Activated T-cell treated with anti-CD3 and anti-CD28 coated beads, Interleukin-2, amount 50 U/mL, for 72 hours (primary cell): ENCODE measurements at regions not wholly inside any gene's neighbourhood (a gene's known extent, or its start where the extent isn't known, plus 50 kb on each side); places are given as distances from the start of the nearest gene placed in this dataset.

Experiments
- ATAC-seq, 2 donors: fragments of 150-1000 bp; cut with Tn5 transposase; replicated peaks in 1 of 2; 2 replicates each; pipeline ENCODE4 v1.10.0; 2021; ENCODE audit warnings: moderate library complexity in 2 of 2, mild to moderate bottlenecking in 1 of 2
- DNase-seq, 2 donors: peaks; one replicate each; pipeline ENCODE4 v3.0.0; 2021 to 2022; ENCODE audit warnings: mixed read lengths in 1 of 2
- H3K27ac Mint-ChIP-seq: one replicate; pipeline ENCODE4 v1.8.0; 2022; ENCODE audit warnings: mild to moderate bottlenecking, moderate library complexity, mixed read lengths
- H3K27me3 Mint-ChIP-seq: one replicate; pipeline ENCODE4 v1.8.0; 2022; ENCODE audit warnings: low read depth, mixed read lengths
- H3K36me3 Mint-ChIP-seq, 2 donors: one replicate each; pipeline ENCODE4 v1.8.0; 2022; ENCODE audit warnings: mixed read lengths in 2 of 2, mild to moderate bottlenecking in 1 of 2; ENCODE audit not compliant: insufficient read depth in 2 of 2
- H3K4me1 Mint-ChIP-seq: one replicate; pipeline ENCODE4 v1.8.0; 2022; ENCODE audit warnings: low read depth, mixed read lengths
- H3K4me3 Mint-ChIP-seq, 2 donors: one replicate each; pipeline ENCODE4 v1.8.0; 2022; ENCODE audit warnings: mild to moderate bottlenecking in 2 of 2, mixed read lengths in 2 of 2, moderate library complexity in 2 of 2
- H3K9me3 Mint-ChIP-seq, 2 donors: one replicate each; pipeline ENCODE4 v1.8.0; 2022; ENCODE audit warnings: mixed read lengths in 2 of 2

- Mint-ChIP-seq H3K27me3 (peaks cover 6% of the 10 kb centered on the region), H3K36me3 (no peaks in the 10 kb centered on the region), H3K4me1 (no peaks in the 10 kb centered on the region), H3K4me3 (no peak overlapping the region), H3K27ac (no peak overlapping the region), H3K9me3 (no peaks in the 10 kb centered on the region)
- ATAC-seq: no peak
- no peak for DNase-seq
Measured at GRCh38 chr2:45316576-45317338, 294.3 kb downstream of the SRBD1 start.

DNA sequence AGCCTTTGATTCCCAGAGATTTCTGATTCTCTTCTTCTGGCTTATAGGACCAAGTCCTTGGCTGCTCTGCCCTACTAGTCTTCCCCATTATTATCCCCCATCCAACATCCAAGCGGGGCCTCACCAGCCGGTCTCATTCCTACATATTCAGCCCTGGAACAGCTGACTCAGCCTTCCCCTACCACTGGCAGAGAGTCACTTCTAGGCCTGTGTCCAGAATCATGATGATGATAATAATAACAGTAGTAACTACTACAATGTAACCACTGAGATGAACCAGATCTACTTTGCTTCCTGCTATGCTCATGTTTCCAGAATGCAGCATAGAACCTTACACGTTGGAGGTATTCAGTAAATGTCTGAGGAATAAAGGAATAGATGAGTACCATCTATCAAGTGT is 295.2 kb downstream of the SRBD1 start:
- H3K4me1 Mint-ChIP-seq: no peaks in the 10 kb centered on the region
- no peak overlapping the region for H3K4me3 Mint-ChIP-seq
- H3K27ac Mint-ChIP-seq: no peak overlapping the region
- peaks cover 6% of the 10 kb centered on the region for H3K27me3 Mint-ChIP-seq
- no peak for ATAC-seq
- no peaks in the 10 kb centered on the region for H3K36me3 Mint-ChIP-seq
- no peaks in the 10 kb centered on the region for H3K9me3 Mint-ChIP-seq
- no peak for DNase-seq

DNA sequence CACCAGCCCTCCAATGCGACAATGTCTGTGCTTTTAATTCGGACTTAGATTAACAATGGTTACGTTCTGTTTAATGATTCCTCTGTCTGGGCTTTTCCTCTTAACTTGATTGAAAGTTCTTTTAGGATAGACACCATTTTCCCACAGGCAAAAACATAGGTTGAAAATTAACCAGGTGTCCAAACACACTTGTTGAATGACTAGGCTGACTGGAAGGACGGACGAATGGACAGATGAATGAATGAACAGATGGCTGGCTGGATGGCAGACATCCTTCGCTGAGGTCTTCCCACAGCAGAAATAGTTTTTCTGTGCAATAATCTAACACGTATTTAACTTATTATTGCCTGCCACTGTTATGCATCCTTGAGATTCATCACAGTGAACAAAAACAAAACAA is 298.8 kb downstream of the SRBD1 start:
- H3K4me3 Mint-ChIP-seq: no peak overlapping the region
- no peaks in the 10 kb centered on the region for H3K27me3 Mint-ChIP-seq
- H3K27ac Mint-ChIP-seq: no peak overlapping the region
- DNase-seq (no peak), ATAC-seq (no peak)
- no peaks in the 10 kb centered on the region for H3K9me3 Mint-ChIP-seq
- H3K36me3 Mint-ChIP-seq: no peaks in the 10 kb centered on the region
- no peaks in the 10 kb centered on the region for H3K4me1 Mint-ChIP-seq

GRCh38 chr2:45311559-45311958 is 299.5 kb downstream of the SRBD1 start:
- Mint-ChIP-seq H3K4me3 (no peak overlapping the region), H3K9me3 (no peaks in the 10 kb centered on the region), H3K27me3 (no peaks in the 10 kb centered on the region), H3K4me1 (no peaks in the 10 kb centered on the region), H3K36me3 (no peaks in the 10 kb centered on the region), H3K27ac (no peak overlapping the region)
- DNase-seq (no peak), ATAC-seq (no peak)

- Mint-ChIP-seq H3K27ac (no peak overlapping the region), H3K4me1 (no peaks in the 10 kb centered on the region), H3K36me3 (no peaks in the 10 kb centered on the region), H3K9me3 (no peaks in the 10 kb centered on the region), H3K4me3 (no peak overlapping the region), H3K27me3 (peaks cover 10% of the 10 kb centered on the region)
- no peak for ATAC-seq
- no peak for DNase-seq
Measured at GRCh38 chr2:45307147-45307546, 297.9 kb upstream of the SIX2 start.

- no peaks in the 10 kb centered on the region for H3K36me3 Mint-ChIP-seq
- H3K4me3 Mint-ChIP-seq: no peak overlapping the region
- ATAC-seq: no peak
Measured at GRCh38 chr2:45305599-45305998, 296.3 kb upstream of the SIX2 start.

GRCh38 chr2:45303417-45304202 is 294.4 kb upstream of the SIX2 start:
- Mint-ChIP-seq H3K9me3 (no peaks in the 10 kb centered on the region), H3K36me3 (no peaks in the 10 kb centered on the region), H3K4me3 (no peak overlapping the region), H3K27me3 (peaks cover 10% of the 10 kb centered on the region), H3K27ac (no peak overlapping the region), H3K4me1 (no peaks in the 10 kb centered on the region)
- ATAC-seq (no peak), DNase-seq (no peak)

More at GRCh38 chr2:45305599-45305998, 296.3 kb upstream of the SIX2 start:
- Mint-ChIP-seq H3K9me3 (no peaks in the 10 kb centered on the region), H3K27me3 (peaks cover 10% of the 10 kb centered on the region), H3K4me1 (no peaks in the 10 kb centered on the region), H3K27ac (no peak overlapping the region)
- no peak for DNase-seq

GRCh38 chr2:45301307-45302277 is 292.3 kb upstream of the SIX2 start:
- Mint-ChIP-seq H3K9me3 (no peaks in the 10 kb centered on the region), H3K4me3 (no peak overlapping the region), H3K27me3 (peaks cover 10% of the 10 kb centered on the region), H3K27ac (no peak overlapping the region), H3K36me3 (no peaks in the 10 kb centered on the region), H3K4me1 (no peaks in the 10 kb centered on the region)
- DNase-seq: no peak
- no peak for ATAC-seq

DNA sequence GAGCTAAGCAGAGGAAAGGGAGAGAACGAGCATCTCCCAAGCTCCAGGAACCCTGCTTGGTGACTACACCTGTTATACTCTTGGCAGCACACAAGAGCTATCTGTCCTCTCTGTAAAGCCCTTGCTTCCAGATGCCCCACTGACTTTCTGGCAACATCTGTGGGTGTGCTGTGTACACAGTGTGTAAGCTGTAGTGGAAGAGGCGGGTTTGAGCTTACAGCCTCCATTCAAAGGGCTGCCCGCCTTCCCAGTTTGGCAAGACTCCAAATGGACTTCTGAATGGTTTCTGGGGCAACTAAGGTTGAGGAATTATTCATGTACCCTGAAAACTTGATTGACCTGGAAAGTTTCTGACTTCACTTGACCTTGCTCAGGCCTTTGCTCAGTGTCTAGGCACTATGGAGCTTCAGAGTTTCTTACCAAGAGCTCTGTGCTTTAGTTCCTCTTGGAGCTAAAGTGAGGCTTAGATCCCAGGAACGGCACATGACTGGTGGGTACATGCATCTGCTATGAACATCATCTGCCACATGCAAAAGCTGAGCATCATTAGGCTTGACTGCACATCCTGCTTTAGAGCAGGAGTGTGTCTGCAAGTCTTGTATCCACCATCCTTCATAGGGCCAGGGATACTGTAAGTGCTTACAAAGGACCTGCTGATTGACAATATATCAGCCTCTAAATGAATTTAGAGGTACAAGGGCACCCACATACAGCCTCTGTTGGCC is 290.9 kb upstream of the SIX2 start:
- ATAC-seq: no peak
- no peak overlapping the region for H3K4me3 Mint-ChIP-seq
- DNase-seq: no peak
- H3K36me3 Mint-ChIP-seq: no peaks in the 10 kb centered on the region
- no peaks in the 10 kb centered on the region for H3K4me1 Mint-ChIP-seq
- H3K27me3 Mint-ChIP-seq: peaks cover 7% of the 10 kb centered on the region
- H3K9me3 Mint-ChIP-seq: no peaks in the 10 kb centered on the region
- H3K27ac Mint-ChIP-seq: no peak overlapping the region

- no peak overlapping the region for H3K27ac Mint-ChIP-seq
- no peak for ATAC-seq
- no peak overlapping the region for H3K4me3 Mint-ChIP-seq
- no peaks in the 10 kb centered on the region for H3K9me3 Mint-ChIP-seq
- no peak for DNase-seq
- H3K4me1 Mint-ChIP-seq: no peaks in the 10 kb centered on the region
- peaks cover 7% of the 10 kb centered on the region for H3K27me3 Mint-ChIP-seq
- H3K36me3 Mint-ChIP-seq: no peaks in the 10 kb centered on the region
Measured at GRCh38 chr2:45299361-45299760, 290.1 kb upstream of the SIX2 start.

DNA sequence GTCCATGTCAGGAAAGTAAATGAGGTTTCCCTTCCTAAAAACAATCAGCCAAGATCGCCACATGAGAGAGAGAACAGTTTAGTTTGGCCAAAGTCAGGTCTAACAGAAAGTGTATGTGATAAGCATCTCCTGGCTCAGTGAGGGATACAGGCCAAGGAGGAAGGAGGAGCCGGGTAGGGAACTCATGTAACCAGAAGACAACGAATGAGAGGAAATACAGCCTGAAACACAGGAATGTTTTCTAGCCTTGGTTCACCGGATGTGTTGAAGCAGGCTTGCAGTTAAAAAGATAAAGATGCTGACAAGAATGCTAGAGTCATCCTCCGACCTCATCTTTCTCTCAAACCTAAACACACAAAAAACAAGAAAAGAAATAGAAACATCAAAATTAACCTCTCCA is 283.9 kb upstream of the SIX2 start:
- peaks cover 15% of the 10 kb centered on the region for H3K4me1 Mint-ChIP-seq
- no peaks in the 10 kb centered on the region for H3K36me3 Mint-ChIP-seq
- H3K27ac Mint-ChIP-seq: no peak overlapping the region
- no peaks in the 10 kb centered on the region for H3K9me3 Mint-ChIP-seq
- no peak overlapping the region for H3K4me3 Mint-ChIP-seq
- peaks cover 27% of the 10 kb centered on the region for H3K27me3 Mint-ChIP-seq
- DNase-seq (no peak), ATAC-seq (no peak)

DNA sequence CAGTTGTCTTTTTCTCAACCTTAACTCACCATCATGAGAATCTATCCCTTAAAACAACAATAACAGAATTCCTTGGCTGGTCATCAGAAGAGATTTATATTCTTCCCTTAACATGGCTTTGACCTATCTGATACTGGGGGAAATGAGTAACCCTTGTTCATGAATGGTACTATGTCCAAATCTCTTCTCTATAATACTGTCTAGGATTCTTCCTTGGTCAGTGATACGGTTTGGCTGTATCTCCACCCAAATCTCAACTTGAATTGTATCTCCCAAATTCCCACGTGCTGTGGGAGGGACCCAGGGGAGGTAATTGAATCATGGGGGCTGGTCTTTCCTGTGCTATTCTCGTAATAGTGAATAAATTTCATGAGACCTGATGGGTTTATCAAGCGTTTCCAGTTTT is 282.0 kb upstream of the SIX2 start:
- Mint-ChIP-seq H3K27ac (no peak overlapping the region), H3K4me3 (no peak overlapping the region), H3K27me3 (peaks cover 40% of the 10 kb centered on the region), H3K9me3 (no peaks in the 10 kb centered on the region), H3K36me3 (no peaks in the 10 kb centered on the region), H3K4me1 (peaks cover 15% of the 10 kb centered on the region)
- no peak for ATAC-seq
- DNase-seq: no peak
